RWPE2 (cell line): ENCODE measurements at regions not wholly inside any gene's neighbourhood (a gene's known extent, or its start where the extent isn't known, plus 50 kb on each side); places are given as distances from the start of the nearest gene placed in this dataset.

Source experiments
- ATAC-seq: fragments of 200-7000 bp; cut with Tn5 transposase; 3 replicates; pipeline ENCODE4 v1.9.1; 2021; ENCODE audit warnings: low read depth
- DNase-seq: peaks from one replicate; pipeline ENCODE4 v3.0.0-alpha.2; 2020; ENCODE audit warnings: low spot score
- H3K27ac ChIP-seq: fragments of 450-650 bp; 2 replicates; pipeline ENCODE4 v1.5.1; 2017; ENCODE audit warnings: mild to moderate bottlenecking; ENCODE audit not compliant: poor library complexity, severe bottlenecking
- H3K27me3 ChIP-seq: fragments of 250-450 bp; sonication (Bioruptor Pico); 2 replicates; pipeline ENCODE4 v1.5.1; 2021; ENCODE audit warnings: mild to moderate bottlenecking, moderate library complexity; ENCODE audit not compliant: insufficient read depth, poor library complexity, severe bottlenecking
- H3K36me3 ChIP-seq: fragments of 250-450 bp; sonication (Bioruptor Pico); 2 replicates; pipeline ENCODE4 v1.5.1; 2020; ENCODE audit warnings: low read depth, mild to moderate bottlenecking, moderate library complexity
- H3K4me1 ChIP-seq: fragments of 250-450 bp; sonication (Bioruptor Pico); 2 replicates; pipeline ENCODE4 v1.5.1; 2021; ENCODE audit warnings: mild to moderate bottlenecking, moderate library complexity; ENCODE audit not compliant: insufficient read depth, poor library complexity, severe bottlenecking
- H3K4me3 ChIP-seq: fragments of 250-450 bp; sonication (Bioruptor Pico); 2 replicates; pipeline ENCODE4 v1.5.1; 2021; ENCODE audit warnings: mild to moderate bottlenecking, moderate library complexity; ENCODE audit not compliant: severe bottlenecking
- H3K9me3 ChIP-seq: fragments of 250-450 bp; sonication (Bioruptor Pico); 2 replicates; pipeline ENCODE4 v1.5.1; 2021; ENCODE audit warnings: mild to moderate bottlenecking, moderate library complexity; ENCODE audit not compliant: severe bottlenecking
- TF ChIP-seq, protein P1 (sequence below): fragments of 450-650 bp; IDR thresholded peaks from one replicate; pipeline ENCODE4 v1.5.1; 2017; ENCODE audit warnings: mild to moderate bottlenecking, moderate library complexity; ENCODE audit not compliant: poor library complexity, severe bottlenecking

DNA sequence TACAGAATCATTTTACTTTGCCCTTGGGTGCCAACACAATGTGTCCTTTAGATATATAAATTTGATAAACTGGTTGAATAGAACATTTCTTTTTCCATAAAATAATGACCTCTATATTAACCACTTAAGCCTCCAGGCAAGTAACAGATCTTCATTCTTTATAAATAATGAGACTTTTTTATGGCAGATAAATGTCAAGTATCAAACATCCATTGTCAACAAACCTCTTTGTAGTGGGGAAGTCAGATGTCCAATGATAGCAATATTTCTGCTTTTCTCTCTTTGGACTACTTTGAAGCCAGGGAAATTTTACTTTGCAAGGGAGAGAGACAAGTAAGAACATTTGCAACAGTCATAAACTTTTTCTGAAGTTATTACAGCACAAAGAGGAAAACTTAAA is 841.2 kb downstream of the CDH8 start:
- no peak for DNase-seq
- Histone ChIP-seq H3K27ac (no peak overlapping the region), H3K9me3 (no peaks in the 10 kb centered on the region), H3K4me1 (no peaks in the 10 kb centered on the region), H3K4me3 (no peak overlapping the region), H3K36me3 (no peaks in the 10 kb centered on the region), H3K27me3 (no peaks in the 10 kb centered on the region)
- no peak for ATAC-seq
- TF ChIP-seq, protein P1, sequence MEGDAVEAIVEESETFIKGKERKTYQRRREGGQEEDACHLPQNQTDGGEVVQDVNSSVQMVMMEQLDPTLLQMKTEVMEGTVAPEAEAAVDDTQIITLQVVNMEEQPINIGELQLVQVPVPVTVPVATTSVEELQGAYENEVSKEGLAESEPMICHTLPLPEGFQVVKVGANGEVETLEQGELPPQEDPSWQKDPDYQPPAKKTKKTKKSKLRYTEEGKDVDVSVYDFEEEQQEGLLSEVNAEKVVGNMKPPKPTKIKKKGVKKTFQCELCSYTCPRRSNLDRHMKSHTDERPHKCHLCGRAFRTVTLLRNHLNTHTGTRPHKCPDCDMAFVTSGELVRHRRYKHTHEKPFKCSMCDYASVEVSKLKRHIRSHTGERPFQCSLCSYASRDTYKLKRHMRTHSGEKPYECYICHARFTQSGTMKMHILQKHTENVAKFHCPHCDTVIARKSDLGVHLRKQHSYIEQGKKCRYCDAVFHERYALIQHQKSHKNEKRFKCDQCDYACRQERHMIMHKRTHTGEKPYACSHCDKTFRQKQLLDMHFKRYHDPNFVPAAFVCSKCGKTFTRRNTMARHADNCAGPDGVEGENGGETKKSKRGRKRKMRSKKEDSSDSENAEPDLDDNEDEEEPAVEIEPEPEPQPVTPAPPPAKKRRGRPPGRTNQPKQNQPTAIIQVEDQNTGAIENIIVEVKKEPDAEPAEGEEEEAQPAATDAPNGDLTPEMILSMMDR = no peak

DNA sequence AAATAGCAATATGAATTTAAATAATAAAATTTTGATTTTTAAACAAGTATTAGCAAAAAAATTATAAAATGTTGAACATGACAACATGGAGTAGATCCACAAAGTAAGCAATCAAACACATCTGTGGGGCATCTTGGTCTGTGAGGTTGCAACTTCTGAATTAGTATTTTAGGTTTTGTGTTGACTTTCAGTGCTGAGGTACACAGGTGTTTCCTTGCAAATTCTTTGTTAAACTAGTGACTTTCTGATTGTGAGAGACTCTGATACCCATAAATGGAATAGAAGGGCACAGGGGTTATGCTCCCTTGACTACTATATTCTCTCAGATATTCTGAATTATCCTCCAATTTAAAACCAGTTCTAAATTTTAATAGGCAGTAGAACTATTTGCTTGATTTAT is 841.7 kb downstream of the CDH8 start:
- TF ChIP-seq, protein P1 = no peak
- ATAC-seq (no peak), DNase-seq (no peak)
- Histone ChIP-seq H3K9me3 (no peaks in the 10 kb centered on the region), H3K4me3 (no peak overlapping the region), H3K27ac (no peak overlapping the region), H3K36me3 (no peaks in the 10 kb centered on the region), H3K4me1 (no peaks in the 10 kb centered on the region), H3K27me3 (no peaks in the 10 kb centered on the region)

DNA sequence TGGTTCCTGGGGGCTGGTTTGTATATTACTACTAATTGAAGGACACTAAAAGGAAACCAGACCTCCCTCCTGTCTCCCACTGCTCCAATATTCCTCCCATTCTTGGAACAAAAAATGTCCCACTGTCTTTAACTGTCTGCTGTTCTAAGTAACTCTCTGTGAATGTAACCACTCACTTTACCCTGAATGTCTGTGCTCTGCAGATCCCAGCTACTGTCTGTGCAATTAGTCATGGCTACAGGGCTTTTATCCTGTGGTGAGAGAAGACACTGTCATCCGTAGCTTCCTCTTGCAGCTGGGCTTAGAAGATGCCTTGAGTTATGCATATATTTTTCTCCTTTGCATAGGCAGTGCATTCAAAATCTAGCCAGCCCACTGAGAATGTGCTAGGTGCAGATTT is 853.8 kb downstream of the CDH8 start:
- Histone ChIP-seq H3K4me3 (no peak overlapping the region), H3K4me1 (no peaks in the 10 kb centered on the region), H3K36me3 (no peaks in the 10 kb centered on the region), H3K27ac (no peak overlapping the region), H3K9me3 (no peaks in the 10 kb centered on the region), H3K27me3 (no peaks in the 10 kb centered on the region)
- 0 out of 3 replicates have a peak, but pooled peaks have one; percentile 36 for ATAC-seq
- DNase-seq = no peak
- TF ChIP-seq, protein P1 = no peak

DNA sequence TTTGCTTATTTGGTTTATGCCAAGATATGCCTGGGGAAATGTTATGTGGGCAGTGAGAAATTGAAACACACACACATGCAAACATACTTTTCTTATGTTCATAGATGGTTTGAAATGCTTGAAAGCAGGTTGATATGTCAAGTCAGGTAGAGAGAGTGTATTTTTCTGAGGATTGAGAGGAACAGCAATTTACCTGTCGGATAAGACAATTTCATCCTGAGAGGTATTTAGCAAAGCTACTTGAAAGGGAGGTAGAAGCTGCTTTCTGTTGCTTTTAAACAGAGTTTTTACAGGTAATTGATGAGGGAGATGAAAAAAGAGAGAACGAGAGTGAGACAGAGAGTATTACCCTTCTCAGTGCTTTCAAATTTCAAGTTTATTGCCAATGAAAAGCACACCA is 854.3 kb downstream of the CDH8 start:
- TF ChIP-seq, protein P1 = no peak
- H3K36me3 ChIP-seq = no peaks in the 10 kb centered on the region
- H3K9me3 ChIP-seq = no peaks in the 10 kb centered on the region
- ATAC-seq (no peak), DNase-seq (no peak)
- no peak overlapping the region for H3K27ac ChIP-seq
- no peaks in the 10 kb centered on the region for H3K4me1 ChIP-seq
- no peaks in the 10 kb centered on the region for H3K27me3 ChIP-seq
- no peak overlapping the region for H3K4me3 ChIP-seq

DNA sequence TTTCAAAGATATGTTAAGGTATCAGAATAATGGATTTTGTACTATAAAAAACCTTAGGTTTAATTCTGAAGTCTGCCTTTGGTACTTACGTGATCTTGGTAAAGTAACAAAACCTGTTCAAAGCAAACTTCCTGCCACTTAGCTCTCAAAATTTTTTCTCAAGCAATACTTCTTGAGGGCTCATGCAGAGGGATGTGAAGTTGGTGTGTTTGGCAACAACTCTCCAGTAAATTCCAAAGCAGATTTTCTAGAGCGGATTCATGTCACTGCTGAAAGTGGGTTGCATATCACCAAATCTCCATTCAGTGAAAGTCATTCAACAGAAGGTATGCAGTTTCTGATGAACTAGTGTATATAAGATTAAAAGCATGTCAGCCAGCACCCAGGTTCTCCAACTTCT is 856.7 kb downstream of the CDH8 start:
- no peaks in the 10 kb centered on the region for H3K36me3 ChIP-seq
- ATAC-seq = no peak
- no peaks in the 10 kb centered on the region for H3K27me3 ChIP-seq
- H3K4me1 ChIP-seq = no peaks in the 10 kb centered on the region
- TF ChIP-seq, protein P1 = no peak
- H3K9me3 ChIP-seq = no peaks in the 10 kb centered on the region
- H3K27ac ChIP-seq = no peak overlapping the region
- no peak for DNase-seq
- H3K4me3 ChIP-seq = no peak overlapping the region
